HG03571 (cell line): ENCODE measurements at regions not wholly inside any gene's neighbourhood (a gene's known extent, or its start where the extent isn't known, plus 50 kb on each side); places are given as distances from the start of the nearest gene placed in this dataset.
"Not testable (repeated sequence)": the region's sequence is repeated elsewhere in the genome, so short reads cannot be mapped to it uniquely, and the experiment has no call there.

Experiments
- ATAC-seq: cut with Tn5 transposase; IDR thresholded peaks from one replicate; pipeline ENCODE4 v1.9.1; 2021; ENCODE audit not compliant: unreplicated experiment

DNA sequence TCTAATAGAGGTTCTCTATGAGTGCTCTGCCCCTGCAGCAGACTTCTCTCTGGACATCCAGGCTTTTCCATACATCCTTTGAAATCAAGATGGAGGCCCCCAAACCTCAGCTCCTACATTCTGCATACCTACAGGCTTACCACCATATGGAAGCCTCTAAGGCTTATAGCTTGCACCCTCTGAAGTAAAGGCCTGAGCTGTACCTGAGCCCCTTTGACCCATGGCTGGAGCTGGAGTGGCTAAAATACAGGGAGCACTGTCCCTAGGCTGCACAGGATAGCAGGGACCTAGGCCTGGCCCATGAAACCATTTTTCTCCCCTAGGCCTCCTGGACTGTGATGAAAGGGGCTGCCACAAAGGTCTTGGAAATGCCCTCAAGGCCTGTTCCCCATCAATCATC is 1086.1 kb upstream of the MIR17HG start:
- no peak for ATAC-seq

DNA sequence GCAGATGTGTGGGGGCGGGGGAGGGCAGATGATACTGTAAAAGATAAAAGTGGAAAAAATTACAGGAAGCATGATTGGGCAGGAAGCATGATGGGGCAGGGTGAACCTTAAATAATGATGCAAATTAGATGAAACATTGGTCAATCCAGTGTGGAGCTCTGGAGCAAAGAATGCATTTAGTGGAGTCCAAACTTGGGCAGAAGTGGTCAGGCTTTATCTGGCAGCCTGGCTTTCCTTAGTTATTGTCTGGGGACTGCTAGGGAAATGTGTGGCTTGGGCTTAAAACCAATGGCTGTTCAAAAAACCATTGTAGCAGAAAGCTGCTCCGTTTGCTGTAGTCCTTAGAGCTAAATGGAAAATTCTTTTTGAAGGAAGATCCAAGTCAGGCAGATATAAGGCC is 1077.3 kb upstream of the MIR17HG start:
- ATAC-seq, result no peak

DNA sequence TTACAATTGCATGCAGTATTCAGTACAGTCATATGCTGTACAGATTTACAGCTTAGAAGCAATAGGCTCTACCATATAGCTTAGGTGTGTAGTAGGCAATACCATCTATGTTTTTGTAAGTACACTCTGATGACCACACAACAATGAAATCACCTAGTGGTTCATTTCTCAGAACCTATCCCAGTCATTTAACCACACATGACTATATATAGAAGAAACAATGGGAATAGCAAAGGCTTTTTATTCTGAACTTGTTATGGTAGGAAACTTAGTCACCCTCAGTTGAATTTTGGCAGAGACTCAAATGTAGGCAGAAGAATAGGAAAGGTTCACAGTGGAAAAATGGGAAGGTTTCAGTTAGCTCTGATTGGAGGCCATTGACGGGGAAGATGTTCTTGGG is 1075.1 kb upstream of the MIR17HG start:
- no peak for ATAC-seq

DNA sequence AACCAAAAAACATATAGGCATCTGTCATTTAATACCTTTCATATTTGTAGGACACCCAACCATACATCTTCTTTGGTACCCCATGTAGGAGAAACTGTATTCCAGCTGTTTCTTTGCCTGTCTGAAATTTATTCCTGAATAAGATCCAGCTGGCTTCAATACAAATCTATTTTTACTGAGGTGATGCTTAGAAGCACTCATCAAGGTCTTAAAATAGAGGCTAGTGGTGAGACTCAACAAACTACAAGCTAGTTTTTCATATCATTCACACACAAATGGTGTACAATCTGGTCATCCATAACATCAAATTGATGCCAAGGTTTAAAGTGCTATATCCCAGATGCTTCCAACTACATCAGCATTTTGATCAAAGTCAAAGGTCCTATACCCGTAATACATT is 1071.3 kb upstream of the MIR17HG start:
- no peak for ATAC-seq

DNA sequence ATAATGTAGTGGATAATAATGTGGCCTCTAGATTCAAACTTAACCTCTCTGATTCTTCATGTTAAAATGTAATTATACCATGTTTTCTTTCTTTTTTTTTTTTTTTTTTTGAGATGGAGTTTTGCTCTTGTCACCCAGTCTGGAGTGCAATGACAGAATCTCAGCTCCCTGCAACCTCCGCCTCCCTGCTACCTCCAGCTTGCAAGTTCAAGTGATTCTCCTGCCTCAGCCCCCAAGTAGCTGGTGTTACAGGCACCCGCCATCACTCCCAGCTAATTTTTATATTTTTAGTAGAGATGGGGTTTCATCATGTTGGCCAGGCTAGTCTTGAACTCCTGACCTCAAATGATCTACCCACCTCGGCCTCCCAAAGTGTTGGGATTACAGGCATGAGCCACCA is 1069.3 kb upstream of the MIR17HG start:
- ATAC-seq, result not testable (repeated sequence)

DNA sequence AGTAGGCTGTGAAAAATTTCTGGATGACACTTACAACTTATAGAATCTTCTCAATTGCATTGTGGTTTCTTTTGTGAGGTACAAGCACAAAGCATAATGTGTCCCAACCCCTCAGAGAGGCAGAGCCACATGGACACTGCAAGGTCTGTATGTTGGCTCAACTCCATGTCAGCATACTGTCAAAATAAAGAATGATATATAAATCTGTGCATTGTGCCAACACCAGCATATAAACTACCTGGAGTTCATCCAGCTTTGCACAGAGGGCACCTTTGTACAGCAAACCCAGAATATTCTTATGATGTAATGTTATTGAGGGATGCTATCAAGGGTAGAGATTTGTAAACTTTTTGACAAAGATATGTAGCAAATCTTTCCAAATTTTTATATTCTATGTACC is 1065.8 kb upstream of the MIR17HG start:
- ATAC-seq, result no peak

DNA sequence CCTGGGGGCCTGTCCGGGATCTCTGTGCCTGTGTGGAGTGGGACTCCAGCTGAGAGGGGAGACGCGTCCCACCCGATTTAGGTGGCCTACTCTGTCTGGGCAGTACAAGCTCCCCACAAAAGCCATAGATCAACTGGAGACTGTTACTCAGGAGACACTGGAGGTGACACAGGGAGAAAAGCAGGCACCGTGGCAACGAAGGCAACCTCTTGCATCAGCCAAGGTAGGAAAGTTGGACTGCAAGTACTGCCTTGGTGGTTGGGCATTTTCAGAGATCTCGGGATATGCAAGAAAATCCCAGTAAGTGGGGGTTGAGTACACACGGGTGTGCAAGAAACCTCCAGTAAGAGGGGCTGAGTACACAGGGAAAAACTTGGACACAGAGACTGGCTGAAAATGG is 1060.0 kb upstream of the MIR17HG start:
- no peak for ATAC-seq

DNA sequence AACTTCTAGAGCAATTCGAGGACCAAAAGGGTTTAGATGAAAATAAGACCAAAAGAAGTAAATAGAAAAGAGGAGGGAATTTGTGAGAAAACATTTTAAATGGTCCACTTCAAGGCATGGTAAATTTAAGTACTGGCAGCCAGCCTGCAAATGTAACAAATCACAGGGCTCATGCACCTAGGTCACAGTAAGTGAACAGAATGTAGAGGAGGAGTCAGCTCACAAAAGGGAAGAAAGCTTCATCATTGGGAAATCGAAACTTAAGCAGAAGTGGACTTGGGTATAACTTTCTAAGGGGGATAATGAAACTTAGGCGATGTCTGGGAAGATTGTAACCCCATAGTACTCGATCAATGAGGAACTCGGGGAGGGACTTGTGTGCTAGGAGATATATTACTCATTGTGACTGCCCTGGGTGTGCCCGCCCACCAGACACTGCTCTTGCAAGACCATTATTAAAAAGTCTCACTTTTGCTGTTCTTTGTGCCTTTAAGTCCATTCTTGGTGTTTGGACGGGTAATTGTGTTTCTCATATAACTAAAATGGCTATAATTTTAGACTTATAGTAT is 1053.6 kb upstream of the MIR17HG start:
- no peak for ATAC-seq

DNA sequence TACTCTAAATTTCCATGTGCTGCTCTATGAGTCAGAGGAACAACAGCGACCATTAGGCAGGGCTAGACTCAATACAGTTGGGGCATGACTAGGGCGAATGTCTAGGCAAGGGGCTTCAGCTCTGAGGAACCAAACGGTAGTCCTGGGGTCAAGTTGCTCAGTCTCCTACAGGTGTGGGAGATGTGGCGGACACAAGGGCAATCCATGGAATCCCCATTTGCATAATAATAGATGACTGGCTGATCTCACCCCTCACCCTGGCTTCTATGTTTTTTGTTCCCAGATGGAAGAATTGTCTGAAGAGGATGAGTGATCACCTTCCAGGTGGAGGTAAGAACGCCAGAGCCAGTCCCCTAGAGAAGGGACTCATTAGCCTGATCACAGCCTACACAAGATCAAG is 1048.2 kb upstream of the MIR17HG start:
- no peak for ATAC-seq

DNA sequence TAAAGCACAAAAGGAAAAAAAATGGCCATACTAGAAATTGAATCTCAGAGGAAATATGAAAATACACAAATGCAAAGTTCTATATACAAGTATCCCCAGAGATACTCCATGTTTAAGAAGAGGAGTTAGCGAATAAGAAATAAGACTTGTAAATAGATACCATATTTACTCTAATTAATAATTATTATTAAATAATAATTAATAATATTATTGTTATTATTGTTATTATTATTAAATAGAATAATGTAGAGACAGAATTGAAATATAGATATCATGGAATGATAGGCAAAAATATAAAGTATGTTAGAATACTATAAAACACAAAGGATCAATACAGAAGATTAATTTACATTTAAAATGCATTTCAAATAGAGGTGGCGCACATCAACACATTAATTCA is 1047.5 kb upstream of the MIR17HG start:
- ATAC-seq, result no peak

DNA sequence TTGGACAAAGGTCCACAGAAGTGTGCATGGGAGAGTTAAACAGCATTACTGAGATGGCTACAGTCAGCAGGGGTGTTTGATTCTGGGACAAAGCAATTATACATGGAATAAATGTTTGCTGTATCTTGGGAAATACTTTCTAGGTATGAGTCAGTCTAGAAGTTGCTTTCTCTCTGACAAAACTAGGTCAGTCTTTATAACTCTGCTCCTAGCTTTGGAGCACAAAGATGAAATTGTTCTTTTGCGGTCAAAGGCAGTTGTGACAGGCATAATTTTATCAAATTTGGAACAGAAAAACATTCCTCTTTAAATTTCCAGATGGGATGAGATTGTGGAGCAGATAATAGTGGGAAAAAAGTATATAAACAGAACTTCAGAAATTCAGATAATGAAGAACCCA is 1045.4 kb upstream of the MIR17HG start:
- no peak for ATAC-seq

DNA sequence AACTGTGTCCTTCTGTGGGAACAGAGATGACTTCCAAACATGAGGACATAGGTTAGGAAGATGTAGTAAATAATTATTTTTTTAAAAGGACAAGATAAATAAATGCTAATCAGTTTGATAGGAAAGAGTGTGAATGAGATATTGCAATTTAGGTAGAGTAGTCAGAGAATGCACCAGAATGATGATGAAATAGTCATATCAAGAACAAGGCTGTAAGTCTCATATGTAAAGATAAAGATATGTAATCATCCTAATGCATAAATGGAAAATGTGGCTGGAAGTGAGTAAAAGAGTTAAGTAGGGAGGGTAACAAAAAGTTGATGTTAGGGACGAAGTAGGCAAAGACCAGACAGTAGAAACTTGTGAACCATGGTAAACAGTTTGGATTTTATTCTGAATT is 1041.7 kb upstream of the MIR17HG start:
- ATAC-seq, result no peak

DNA sequence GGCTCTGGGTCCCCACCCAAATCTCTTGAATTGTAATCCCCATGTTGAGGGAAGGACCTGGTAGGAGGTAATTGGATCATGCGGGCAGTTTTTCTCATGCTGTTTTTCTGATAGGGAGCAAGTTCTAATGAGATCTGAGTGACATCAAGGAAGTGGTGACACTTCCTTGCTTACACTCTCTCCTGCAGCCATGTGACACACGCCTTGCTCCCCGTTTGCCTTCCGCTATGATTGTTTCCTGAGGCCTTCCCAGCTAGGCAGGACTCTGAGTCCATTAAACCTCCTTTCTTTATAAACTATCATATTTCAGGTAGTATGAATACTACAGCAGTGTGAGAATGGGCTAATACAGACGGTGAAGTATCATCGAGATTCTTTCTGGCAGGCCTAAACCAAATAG is 1040.4 kb upstream of the MIR17HG start:
- ATAC-seq, result no peak

DNA sequence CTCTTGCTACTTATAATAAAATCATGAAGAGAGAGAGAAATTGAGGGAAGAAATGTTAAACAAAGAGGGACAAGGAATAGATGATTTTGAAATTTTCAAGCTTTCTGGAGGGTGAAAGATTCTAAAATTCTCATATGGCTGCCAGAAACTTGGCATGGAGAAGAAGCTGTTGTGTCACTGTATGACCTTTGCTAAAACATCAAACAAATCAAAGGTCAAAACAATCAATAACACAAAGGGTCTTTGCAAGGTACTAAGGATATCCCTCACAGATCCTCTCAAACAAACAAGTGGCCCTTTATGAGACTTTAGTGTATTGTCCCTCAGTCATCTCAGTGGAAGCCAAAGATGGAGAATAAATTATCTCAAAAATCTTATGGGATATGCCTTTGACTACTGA is 1039.2 kb upstream of the MIR17HG start:
- ATAC-seq, result no peak

DNA sequence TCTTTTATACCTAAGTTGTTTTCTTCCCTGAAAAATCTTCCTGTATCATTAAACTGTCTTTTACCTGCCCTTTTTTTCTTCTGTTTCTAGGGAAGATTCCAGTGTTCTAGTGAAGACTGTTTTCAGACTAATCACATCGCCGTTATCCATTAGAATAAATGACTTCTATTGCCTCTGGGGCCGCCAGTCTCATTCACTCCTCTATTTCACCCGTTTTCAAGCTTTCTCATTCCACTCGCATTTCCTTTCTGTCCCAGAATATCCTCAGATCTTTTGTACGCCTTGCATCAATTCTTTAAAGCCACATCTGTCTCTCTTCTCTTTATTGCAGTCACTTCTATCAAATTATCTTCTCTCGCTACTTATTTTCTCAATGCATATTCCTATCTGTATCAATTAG is 1035.6 kb upstream of the MIR17HG start:
- ATAC-seq, result no peak

DNA sequence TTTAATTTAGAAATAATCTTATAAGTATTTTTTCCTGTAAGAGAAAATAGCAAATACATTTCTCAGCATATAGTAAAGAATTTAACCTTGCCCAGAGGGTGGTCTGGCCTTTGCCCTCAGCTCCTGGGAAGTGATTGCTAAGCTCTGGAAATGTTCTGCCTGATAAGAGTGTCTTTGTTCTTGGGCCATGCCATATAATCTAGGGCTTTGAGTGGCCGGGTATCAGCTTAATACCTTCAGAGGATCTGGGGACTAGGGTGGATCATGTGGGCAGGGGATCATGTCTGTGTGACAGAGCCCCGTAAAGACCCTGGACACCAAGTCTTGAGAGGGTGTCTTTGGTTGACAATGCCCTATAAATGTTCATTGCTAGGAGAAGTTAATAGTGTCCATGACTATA is 1032.4 kb upstream of the MIR17HG start:
- no peak for ATAC-seq

DNA sequence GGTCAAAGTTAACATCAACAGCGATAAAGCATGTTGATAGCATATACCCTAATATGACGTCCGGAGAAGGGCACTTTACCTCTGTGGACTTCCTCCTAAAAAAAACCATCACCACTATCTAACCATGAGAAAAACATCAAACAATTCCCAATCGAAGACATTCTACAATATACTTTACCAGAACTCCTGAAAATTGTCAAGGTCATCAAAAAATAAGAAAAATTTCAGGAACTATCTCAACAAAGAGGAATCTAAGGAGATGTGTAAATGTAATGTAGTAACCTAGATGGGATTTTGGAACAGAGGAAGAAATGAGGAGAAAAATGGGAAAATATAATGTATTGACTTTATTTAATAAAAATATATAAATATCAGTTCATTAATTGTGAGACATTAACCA is 1026.8 kb upstream of the MIR17HG start:
- no peak for ATAC-seq

DNA sequence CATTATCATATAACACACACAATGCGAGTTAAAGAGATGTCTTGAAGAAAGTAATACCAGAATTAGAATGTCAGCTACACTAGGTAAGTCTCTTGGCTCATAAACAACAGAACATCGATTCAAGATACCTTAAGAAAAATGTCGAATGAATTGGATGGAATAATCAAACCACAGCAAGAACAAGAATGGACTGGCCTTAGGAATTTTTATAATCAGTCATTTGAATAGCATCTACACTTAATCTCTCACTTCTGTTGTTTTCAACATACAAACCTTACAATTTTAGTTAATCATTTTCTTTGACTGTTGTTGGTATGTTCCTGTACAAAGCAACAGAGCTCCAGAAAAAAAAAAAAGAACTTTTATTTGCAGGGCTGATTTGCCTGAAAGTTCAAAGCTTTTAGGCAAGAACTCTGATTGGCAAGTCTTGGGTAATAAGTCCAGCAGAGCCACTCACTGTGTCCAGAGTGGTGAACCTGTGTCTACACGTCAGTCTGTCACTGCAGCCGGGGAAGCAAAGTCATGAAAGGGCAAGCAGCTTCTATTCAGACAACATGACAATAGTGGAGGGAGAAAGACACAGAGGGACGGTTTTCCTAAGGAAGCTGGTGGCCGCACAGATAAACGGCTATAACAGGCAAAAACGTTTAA is 1026.1 kb upstream of the MIR17HG start:
- no peak for ATAC-seq

DNA sequence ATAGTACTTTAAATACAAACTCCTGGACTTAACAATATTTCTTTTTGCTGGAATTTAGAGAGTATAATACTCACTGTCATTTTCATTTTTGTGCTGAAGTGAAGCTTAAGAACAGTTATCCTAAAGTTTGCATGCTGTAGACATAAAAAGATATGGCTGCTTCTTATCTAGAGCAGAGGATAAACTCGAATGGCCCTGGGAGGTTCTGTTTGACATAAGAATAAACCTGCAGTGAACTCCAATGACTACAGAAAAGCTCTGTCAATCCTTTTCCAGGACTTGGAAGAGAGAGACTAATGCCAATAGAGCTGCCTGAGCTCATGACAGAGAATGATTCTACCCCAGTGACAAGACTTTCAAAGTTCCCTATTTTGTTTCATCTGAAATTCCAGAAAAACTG is 1017.8 kb upstream of the MIR17HG start:
- no peak for ATAC-seq

DNA sequence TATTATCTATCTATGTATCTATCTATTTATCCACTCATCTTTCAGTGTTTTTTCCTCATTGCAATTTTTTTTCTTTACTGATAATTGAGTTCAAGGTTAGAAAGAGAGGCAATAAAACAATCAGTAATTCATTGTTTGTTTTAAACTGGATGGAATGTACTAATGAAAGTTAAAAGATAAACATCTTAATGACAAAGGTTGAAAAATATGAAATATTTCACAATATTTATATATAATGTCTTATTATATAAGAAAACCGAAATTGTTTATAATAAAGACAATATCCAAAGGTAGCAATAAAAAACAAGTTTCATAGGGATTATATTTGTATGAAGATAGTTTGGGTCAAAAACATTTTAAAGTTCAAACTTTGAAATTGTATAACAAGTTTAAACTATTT is 1015.5 kb upstream of the MIR17HG start:
- ATAC-seq, result no peak

DNA sequence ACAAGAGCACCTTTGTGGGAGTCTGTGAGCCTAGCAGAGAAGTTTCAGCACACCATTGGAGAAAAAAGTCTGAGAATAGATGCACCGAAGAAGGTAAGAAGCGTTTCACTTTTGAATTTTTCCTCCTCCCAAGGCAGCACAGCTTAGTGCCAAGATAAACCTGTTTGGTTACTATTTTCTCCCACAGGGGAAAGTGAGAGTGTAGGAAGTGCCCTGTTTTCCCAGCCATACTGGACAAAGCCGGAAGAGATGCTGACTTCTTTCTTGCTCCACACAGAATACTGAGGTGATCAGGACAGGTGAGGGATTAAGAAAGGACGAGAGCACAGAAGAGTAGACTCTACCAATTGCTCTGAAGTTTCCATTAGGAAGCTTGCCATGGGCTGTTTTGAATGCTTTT is 1011.0 kb upstream of the MIR17HG start:
- ATAC-seq, result no peak

DNA sequence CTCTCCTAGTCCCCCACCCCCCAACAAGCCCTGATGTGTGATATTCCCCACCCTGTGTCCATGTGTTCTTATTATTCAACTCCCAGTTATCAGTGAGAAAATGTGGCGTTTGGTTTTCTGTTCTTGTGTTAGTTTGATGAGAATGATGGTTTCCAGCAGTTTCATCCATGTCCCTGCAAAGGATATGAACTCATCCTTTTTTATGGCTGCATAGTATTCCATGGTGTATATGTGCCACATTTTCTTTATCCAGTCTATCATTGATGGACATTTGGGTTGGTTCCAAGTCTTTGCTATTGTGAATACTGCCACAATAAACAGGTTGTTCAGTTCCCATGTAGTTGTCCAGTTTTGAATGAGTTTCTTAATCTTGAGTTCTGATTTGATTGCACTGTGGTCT is 1006.1 kb upstream of the MIR17HG start:
- not testable (repeated sequence) for ATAC-seq

DNA sequence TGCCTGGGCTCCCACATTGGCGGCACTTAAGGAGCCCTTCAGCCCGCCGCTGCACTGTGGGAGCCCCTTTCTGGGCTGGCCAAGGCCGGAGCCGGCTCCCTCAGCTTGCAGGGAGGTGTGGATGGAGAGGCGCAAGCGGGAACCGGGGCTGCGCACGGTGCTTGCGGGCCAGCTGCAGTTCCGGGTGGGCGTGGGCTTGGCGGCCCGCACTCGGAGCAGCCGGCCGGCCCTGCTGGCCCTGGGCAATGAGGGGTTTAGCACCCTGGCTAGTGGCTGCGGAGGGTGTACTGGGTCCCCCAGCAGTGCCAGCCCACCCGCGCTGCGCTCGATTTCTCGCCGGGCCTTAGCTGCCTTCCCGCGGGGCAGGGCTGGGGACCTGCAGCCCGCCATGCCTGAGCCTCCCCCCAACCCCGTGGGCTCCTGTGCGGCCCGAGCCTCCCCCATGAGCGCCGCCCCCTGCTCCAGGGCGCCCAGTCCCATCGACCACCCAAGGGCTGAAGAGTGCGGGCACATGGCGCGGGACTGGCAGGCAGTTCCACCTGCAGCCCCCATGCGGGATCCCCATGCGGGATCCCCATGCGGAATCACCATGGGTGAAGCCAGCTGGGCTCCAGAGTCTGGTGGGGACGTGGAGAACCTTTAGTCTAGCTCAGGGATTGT is 998.9 kb upstream of the MIR17HG start:
- not testable (repeated sequence) for ATAC-seq
